NB4 (cell line): ENCODE measurements at regions not wholly inside any gene's neighbourhood (a gene's known extent, or its start where the extent isn't known, plus 50 kb on each side); places are given as distances from the start of the nearest gene placed in this dataset.

Source experiments
- DNase-seq: peaks from one replicate; pipeline ENCODE4 v3.0.0; 2010; ENCODE audit warnings: low read depth
- H3K4me3 ChIP-seq: one replicate; pipeline ENCODE4 v1.5.1; 2011; ENCODE audit warnings: mild to moderate bottlenecking, low read depth, low read length, moderate library complexity
- MYC ChIP-seq: IDR thresholded peaks from 2 replicates; pipeline ENCODE4 v1.6.1; 2011; ENCODE audit warnings: low read depth, low read length
- POLR2A ChIP-seq: IDR thresholded peaks from 2 replicates; pipeline ENCODE4 v1.6.1; 2011; ENCODE audit warnings: mild to moderate bottlenecking; ENCODE audit not compliant: insufficient read length; ENCODE audit errors: extremely low read depth
- TF ChIP-seq, protein P1 (sequence below): IDR thresholded peaks from one replicate; pipeline ENCODE4 v1.5.1; 2012; ENCODE audit warnings: low read depth, low read length
- TF ChIP-seq, protein P2 (sequence below): IDR thresholded peaks from 2 replicates; pipeline ENCODE4 v1.6.1; 2011; ENCODE audit warnings: low read depth, low read length

DNA sequence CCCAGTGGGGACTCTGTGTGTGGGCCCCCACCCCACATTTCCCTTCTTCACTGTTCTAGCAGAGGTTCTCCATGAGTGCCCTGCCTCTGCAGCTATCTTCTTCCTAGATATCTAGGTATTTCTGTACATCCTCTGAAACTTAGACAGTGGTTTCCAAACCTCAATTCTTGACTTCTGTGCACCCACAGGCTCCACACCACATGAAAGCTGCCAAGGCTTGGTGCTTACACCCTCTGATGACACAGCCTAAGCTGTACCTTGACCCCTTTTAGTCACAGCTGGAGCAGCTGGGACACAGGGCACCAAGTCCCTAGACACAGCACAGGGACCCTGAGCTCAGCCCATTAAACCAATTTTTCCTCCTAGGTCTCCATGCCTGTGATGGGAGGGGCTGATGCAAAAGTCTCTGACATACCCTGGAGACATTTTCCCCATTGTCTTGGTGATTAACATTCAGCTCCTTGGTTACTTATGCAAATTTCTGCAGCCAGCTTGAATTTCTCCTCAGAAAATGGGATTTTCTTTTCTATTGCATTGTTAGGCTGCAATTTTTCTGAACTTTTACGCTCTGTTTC, 304.5 kb downstream of the OTOL1 start:
- TF ChIP-seq POLR2A, result no peak
- TF ChIP-seq, protein P1, sequence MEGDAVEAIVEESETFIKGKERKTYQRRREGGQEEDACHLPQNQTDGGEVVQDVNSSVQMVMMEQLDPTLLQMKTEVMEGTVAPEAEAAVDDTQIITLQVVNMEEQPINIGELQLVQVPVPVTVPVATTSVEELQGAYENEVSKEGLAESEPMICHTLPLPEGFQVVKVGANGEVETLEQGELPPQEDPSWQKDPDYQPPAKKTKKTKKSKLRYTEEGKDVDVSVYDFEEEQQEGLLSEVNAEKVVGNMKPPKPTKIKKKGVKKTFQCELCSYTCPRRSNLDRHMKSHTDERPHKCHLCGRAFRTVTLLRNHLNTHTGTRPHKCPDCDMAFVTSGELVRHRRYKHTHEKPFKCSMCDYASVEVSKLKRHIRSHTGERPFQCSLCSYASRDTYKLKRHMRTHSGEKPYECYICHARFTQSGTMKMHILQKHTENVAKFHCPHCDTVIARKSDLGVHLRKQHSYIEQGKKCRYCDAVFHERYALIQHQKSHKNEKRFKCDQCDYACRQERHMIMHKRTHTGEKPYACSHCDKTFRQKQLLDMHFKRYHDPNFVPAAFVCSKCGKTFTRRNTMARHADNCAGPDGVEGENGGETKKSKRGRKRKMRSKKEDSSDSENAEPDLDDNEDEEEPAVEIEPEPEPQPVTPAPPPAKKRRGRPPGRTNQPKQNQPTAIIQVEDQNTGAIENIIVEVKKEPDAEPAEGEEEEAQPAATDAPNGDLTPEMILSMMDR, result no peak
- H3K4me3 ChIP-seq, result no peak overlapping the region
- DNase-seq, result no peak

DNA sequence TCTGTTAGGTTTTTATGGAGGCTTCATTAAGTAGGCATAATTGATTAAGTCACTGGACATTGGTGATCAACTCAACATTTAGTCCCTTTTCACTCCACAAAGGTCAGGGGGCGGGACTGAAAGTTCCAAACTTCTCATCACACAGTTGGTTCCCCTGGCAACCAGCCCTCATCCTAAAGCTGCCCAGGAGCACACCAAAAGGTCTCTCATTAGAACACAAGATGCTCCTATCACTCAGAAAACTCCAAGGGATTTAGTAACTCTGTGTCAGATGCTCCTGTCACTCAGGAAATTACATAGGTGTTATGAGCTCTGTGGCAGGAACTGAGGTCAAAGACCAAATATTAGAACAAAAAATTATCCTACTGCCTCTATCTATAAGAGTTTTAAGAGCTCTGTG, 321.5 kb downstream of the OTOL1 start:
- no peak for DNase-seq

DNA sequence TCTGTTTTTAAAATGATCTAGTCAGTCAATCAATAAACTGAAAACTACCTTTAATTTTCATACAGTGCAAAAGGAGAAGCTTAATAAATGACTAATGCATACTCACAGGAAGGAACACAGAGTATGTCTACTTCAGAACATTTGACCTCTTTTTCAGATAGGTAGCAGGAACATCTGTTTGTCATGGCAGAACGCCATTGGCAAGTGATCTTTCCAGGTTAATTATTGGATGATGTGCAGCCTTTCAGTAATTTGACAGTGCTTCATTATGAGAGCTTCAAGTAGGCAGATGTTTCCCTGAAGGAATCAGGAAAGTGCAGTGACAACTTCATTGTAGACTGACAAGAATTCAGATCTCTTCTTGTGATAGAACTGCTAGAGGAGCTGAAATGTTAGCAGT, 325.0 kb downstream of the OTOL1 start:
- TF ChIP-seq, protein P1, result no peak
- TF ChIP-seq, protein P2, sequence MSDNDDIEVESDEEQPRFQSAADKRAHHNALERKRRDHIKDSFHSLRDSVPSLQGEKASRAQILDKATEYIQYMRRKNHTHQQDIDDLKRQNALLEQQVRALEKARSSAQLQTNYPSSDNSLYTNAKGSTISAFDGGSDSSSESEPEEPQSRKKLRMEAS, result no peak
- TF ChIP-seq POLR2A (no peak), MYC (no peak)
- H3K4me3 ChIP-seq, result no peak overlapping the region
- no peak for DNase-seq

More for the DNA sequence above, 321.5 kb downstream of the OTOL1 start:
- H3K4me3 ChIP-seq, result no peak overlapping the region
- TF ChIP-seq POLR2A (no peak), MYC (no peak)
- TF ChIP-seq, protein P2, result no peak
- TF ChIP-seq, protein P1, result no peak

DNA sequence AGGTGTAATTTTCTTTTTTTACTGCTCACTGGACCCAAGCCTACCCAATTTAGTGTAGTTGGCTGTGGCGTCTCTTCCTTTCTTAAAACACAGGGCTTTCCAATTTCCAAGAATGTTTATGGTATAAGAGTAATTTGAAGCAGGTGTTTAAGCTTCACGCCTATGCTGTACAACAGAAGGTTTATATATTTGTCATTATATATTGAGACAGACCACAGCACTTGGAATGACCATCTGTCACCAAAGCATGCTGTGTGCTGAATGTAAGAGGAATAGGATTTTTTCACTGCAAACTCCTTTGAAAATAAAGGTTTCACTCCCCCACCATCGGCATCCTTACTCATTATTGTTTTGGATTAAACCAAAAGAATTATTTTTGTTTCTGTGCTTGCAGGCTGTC, 325.7 kb downstream of the OTOL1 start:
- H3K4me3 ChIP-seq, result no peak overlapping the region
- TF ChIP-seq, protein P1, result no peak
- TF ChIP-seq MYC (no peak), POLR2A (no peak)
- TF ChIP-seq, protein P2, result no peak
- DNase-seq, result no peak

DNA sequence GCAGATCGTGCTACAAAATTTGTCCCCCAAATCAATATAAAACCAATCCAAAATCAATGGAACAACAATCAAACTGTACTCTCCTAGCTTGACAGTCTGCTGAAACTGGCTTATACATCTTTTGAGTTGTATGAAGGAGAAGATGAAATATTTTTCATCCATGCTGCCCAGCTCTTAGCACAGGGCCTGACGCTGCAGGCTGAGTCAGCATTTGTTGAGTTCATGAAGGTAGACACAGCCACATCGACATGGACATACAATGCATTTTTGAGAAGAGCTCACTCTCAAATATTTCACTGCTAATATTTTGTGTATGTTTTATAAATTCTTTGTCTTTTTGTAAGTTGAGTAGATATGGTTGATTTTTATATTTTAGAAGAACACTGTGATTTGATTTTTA, 327.3 kb downstream of the OTOL1 start:
- TF ChIP-seq, protein P2, result no peak
- TF ChIP-seq POLR2A (no peak), MYC (no peak)
- TF ChIP-seq, protein P1, result no peak
- no peak for DNase-seq
- no peak overlapping the region for H3K4me3 ChIP-seq

DNA sequence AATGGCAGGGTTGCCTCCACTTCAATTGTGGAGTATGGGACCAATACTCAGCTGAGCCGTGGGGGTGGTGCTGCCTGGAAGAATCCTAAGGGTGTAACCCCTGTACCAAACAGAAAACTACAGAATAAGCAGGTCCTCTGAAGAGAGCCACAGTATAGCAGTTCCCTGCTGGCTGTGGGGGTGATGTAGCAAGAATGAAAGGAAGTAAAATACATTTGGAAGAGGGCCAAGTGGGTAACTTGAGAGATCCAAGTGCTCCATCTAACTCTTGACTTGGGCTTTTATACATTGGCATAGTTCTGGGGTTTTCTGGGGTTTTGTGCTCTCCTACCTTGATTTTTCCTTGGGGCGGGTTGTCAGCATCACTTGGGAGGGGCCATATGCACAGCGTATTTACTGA, 341.4 kb downstream of the OTOL1 start:
- DNase-seq, result no peak
- TF ChIP-seq MYC, result no peak
- no peak for TF ChIP-seq POLR2A
- TF ChIP-seq, protein P2, result no peak
- TF ChIP-seq, protein P1, result no peak
- H3K4me3 ChIP-seq, result no peak overlapping the region
